GM12874 (cell line): ENCODE measurements at regions not wholly inside any gene's neighbourhood (a gene's known extent, or its start where the extent isn't known, plus 50 kb on each side); places are given as distances from the start of the nearest gene placed in this dataset.

Source experiments
- CTCF ChIP-seq: IDR thresholded peaks from 2 replicates; pipeline ENCODE4 v1.5.1; 2011; ENCODE audit warnings: low read depth, mild to moderate bottlenecking, control low read depth, low read length, moderate library complexity; ENCODE audit not compliant: insufficient read depth

GRCh38 chr15:52879145-52879544, 89.0 kb upstream of the ONECUT1 start:
- no peak for TF ChIP-seq CTCF

GRCh38 chr15:52876991-52877663, 87.0 kb upstream of the ONECUT1 start:
- TF ChIP-seq CTCF = no peak

GRCh38 chr15:52872036-52872818, 82.1 kb upstream of the ONECUT1 start:
- no peak for TF ChIP-seq CTCF

GRCh38 chr15:52870015-52870414, 79.9 kb upstream of the ONECUT1 start:
- no peak for TF ChIP-seq CTCF

- no peak for TF ChIP-seq CTCF
These were observed 76.6 kb upstream of the ONECUT1 start for GRCh38 chr15:52866698-52867097.

- TF ChIP-seq CTCF = no peak
These were observed 72.5 kb upstream of the ONECUT1 start for GRCh38 chr15:52862677-52863076.

GRCh38 chr15:52858782-52859176, 68.6 kb upstream of the ONECUT1 start:
- no peak for TF ChIP-seq CTCF
